ENCODE measurements at regions not wholly inside any gene's neighbourhood (a gene's known extent, or its start where the extent isn't known, plus 50 kb on each side); places are given as distances from the start of the nearest gene placed in this dataset.
A peak's percentile ranks its signal among the peaks of the same experiment; 100 is the strongest.

DNA sequence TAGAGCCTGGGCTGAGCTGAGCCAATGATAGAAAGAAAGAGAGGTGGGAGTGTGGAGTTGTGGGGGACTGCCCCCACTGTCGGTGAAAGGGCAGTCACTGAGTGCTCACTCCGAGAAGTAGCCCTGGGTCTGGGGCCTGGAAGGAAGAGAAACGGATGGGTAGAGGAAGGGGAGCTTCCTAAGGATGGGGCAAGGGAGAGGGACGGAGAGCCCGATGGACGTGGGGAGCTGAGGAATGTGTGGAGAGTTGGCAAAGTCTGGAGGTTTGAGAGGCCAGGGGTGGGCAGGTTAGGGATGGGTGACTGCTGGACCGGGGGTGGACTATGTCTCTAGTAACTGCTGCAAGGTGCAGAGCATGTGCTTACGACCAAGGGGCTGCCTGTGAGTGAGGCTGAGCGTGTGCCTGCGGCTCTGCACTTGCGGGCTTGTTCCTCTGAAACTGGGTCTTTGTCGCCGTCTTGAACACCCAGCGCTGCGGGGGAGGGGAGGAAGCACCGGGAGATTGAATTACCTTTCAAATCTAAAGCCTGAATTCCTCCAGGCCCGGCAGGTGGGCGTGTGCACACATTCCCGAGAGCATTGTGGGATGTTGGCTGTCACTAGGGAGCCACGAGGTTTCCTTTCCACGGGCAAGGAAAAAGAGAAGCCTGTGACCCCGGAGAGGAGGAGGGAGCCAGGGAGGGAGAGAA is 76.4 kb upstream of the ARAP3 start (continued):
- TF ChIP-seq WT1 (tag by site-specific recombination; IDR thresholded peaks at IDR 0.05) (peak; percentile 60; the same call in 1 of the 2 replicates), ZNF324 (tag by site-specific recombination; IDR thresholded peaks at IDR 0.05) (no peak), IKZF3 (tag by site-specific recombination; IDR thresholded peaks at IDR 0.05) (0 out of 2 replicates have a peak, but pooled peaks have one; percentile 46), ZNF558 (tag by site-specific recombination; IDR thresholded peaks at IDR 0.05) (no peak), GFI1B (tag by site-specific recombination; IDR thresholded peaks at IDR 0.05) (no peak), ZNF266 (tag by site-specific recombination; IDR thresholded peaks at IDR 0.05; ENCODE audit: low read depth) (no peak), ZNF777 (tag by site-specific recombination; IDR thresholded peaks at IDR 0.05; ENCODE audit: borderline replicate concordance) (no peak), ZEB2 (tag by site-specific recombination; IDR thresholded peaks at IDR 0.05) (no peak), ZBTB1 (tag by site-specific recombination; IDR thresholded peaks at IDR 0.05) (no peak), MZF1 (tag by site-specific recombination; IDR thresholded peaks at IDR 0.05; ENCODE audit: borderline replicate concordance) (no peak), ZSCAN30 (tag by site-specific recombination; IDR thresholded peaks at IDR 0.05) (no peak), ZSCAN23 (tag by site-specific recombination; IDR thresholded peaks at IDR 0.05) (no peak), ZBTB21 (tag by site-specific recombination; IDR thresholded peaks at IDR 0.05) (no peak), ZNF514 (tag by site-specific recombination; IDR thresholded peaks at IDR 0.05) (no peak), KLF1 (tag by site-specific recombination; IDR thresholded peaks at IDR 0.05) (peak; percentile 19; the same call in 1 of the 2 replicates), ZNF830 (tag by site-specific recombination; IDR thresholded peaks at IDR 0.05; ENCODE audit: low read depth) (no peak), ZNF202 (tag by site-specific recombination; IDR thresholded peaks at IDR 0.05; ENCODE audit: borderline replicate concordance) (no peak), ZFP37 (tag by site-specific recombination; IDR thresholded peaks at IDR 0.05) (no peak), GLI2 (tag by site-specific recombination; IDR thresholded peaks at IDR 0.05; ENCODE audit: borderline replicate concordance, low read depth) (no peak), ZNF311 (tag by site-specific recombination; IDR thresholded peaks at IDR 0.05; ENCODE audit: borderline replicate concordance) (no peak), TCF7L2 (IDR thresholded peaks at IDR 0.05; ENCODE audit: borderline replicate concordance, low read depth, low read length) (no peak), ZNF211 (tag by site-specific recombination; IDR thresholded peaks at IDR 0.05; ENCODE audit: low read depth) (no peak), ZNF391 (tag by site-specific recombination; IDR thresholded peaks at IDR 0.05; ENCODE audit: borderline replicate concordance, low read depth) (no peak), KLF16 (tag by site-specific recombination; IDR thresholded peaks at IDR 0.05) (no peak), HOXD13 (CRISPR knock-in tag; IDR thresholded peaks at IDR 0.05; ENCODE audit: borderline replicate concordance) (no peak), ZFP3 (tag by site-specific recombination; IDR thresholded peaks at IDR 0.05; ENCODE audit: low read depth) (no peak), FEZF1 (tag by site-specific recombination; IDR thresholded peaks at IDR 0.05) (no peak), YY1 (tag by site-specific recombination; IDR thresholded peaks at IDR 0.05) (no peak), MYNN (tag by site-specific recombination; IDR thresholded peaks at IDR 0.05; ENCODE audit: borderline replicate concordance) (no peak), ZNF24 (tag by site-specific recombination; IDR thresholded peaks at IDR 0.05) (no peak), ZFP69B (tag by site-specific recombination; IDR thresholded peaks at IDR 0.05) (no peak), ZNF677 (tag by site-specific recombination; IDR thresholded peaks at IDR 0.05) (no peak)
- TF ChIP-seq, protein P1, sequence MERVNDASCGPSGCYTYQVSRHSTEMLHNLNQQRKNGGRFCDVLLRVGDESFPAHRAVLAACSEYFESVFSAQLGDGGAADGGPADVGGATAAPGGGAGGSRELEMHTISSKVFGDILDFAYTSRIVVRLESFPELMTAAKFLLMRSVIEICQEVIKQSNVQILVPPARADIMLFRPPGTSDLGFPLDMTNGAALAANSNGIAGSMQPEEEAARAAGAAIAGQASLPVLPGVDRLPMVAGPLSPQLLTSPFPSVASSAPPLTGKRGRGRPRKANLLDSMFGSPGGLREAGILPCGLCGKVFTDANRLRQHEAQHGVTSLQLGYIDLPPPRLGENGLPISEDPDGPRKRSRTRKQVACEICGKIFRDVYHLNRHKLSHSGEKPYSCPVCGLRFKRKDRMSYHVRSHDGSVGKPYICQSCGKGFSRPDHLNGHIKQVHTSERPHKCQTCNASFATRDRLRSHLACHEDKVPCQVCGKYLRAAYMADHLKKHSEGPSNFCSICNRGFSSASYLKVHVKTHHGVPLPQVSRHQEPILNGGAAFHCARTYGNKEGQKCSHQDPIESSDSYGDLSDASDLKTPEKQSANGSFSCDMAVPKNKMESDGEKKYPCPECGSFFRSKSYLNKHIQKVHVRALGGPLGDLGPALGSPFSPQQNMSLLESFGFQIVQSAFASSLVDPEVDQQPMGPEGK (tag by site-specific recombination; IDR thresholded peaks at IDR 0.05): peak; percentile 31; the same call in 1 of the 2 replicates
- TF ChIP-seq, protein P2, sequence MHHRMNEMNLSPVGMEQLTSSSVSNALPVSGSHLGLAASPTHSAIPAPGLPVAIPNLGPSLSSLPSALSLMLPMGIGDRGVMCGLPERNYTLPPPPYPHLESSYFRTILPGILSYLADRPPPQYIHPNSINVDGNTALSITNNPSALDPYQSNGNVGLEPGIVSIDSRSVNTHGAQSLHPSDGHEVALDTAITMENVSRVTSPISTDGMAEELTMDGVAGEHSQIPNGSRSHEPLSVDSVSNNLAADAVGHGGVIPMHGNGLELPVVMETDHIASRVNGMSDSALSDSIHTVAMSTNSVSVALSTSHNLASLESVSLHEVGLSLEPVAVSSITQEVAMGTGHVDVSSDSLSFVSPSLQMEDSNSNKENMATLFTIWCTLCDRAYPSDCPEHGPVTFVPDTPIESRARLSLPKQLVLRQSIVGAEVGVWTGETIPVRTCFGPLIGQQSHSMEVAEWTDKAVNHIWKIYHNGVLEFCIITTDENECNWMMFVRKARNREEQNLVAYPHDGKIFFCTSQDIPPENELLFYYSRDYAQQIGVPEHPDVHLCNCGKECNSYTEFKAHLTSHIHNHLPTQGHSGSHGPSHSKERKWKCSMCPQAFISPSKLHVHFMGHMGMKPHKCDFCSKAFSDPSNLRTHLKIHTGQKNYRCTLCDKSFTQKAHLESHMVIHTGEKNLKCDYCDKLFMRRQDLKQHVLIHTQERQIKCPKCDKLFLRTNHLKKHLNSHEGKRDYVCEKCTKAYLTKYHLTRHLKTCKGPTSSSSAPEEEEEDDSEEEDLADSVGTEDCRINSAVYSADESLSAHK (tag by site-specific recombination; IDR thresholded peaks at IDR 0.05): no peak
- TF ChIP-seq, protein P3, sequence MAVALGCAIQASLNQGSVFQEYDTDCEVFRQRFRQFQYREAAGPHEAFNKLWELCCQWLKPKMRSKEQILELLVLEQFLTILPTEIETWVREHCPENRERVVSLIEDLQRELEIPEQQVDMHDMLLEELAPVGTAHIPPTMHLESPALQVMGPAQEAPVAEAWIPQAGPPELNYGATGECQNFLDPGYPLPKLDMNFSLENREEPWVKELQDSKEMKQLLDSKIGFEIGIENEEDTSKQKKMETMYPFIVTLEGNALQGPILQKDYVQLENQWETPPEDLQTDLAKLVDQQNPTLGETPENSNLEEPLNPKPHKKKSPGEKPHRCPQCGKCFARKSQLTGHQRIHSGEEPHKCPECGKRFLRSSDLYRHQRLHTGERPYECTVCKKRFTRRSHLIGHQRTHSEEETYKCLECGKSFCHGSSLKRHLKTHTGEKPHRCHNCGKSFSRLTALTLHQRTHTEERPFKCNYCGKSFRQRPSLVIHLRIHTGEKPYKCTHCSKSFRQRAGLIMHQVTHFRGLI (tag by site-specific recombination; IDR thresholded peaks at IDR 0.05): no peak
- TF ChIP-seq, protein P4, sequence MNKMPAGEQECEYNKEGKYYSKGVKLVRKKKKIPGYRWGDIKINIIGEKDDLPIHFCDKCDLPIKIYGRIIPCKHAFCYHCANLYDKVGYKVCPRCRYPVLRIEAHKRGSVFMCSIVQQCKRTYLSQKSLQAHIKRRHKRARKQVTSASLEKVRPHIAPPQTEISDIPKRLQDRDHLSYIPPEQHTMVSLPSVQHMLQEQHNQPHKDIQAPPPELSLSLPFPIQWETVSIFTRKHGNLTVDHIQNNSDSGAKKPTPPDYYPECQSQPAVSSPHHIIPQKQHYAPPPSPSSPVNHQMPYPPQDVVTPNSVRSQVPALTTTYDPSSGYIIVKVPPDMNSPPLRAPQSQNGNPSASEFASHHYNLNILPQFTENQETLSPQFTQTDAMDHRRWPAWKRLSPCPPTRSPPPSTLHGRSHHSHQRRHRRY (tag by site-specific recombination; IDR thresholded peaks at IDR 0.05): no peak
